A673 (cell line): ENCODE measurements at regions not wholly inside any gene's neighbourhood (a gene's known extent, or its start where the extent isn't known, plus 50 kb on each side); places are given as distances from the start of the nearest gene placed in this dataset.

Experiments
- BruUV-seq: library from RNA; stranded (reverse); fragments of 400-500 nt; replicated peaks from 2 replicates; lab custom pipeline; 2021; lab: Mats Ljungman, UMichigan
- CTCF ChIA-PET: fragments of 300-600 bp; sonication (Branson Sonifier 250); formaldehyde crosslinking; loops from one replicate; lab custom pipeline; 2022; ENCODE audit warnings: antibody characterized with exemption; lab: Charles Lee
- POLR2A ChIA-PET: fragments of 300-600 bp; sonication (Branson Sonifier 250); formaldehyde crosslinking; loops from one replicate; lab custom pipeline; 2022; ENCODE audit warnings: antibody characterized with exemption; ENCODE audit not compliant: low non-redundant PET; lab: Charles Lee
- DNase-seq: peaks from one replicate; pipeline ENCODE4 v3.0.0-alpha.2; 2015; ENCODE audit warnings: low spot score
- H3K27ac ChIP-seq: fragments of 200-600 bp; sonication (generic); 2 replicates; pipeline ENCODE4 v1.5.1; 2016; ENCODE audit warnings: mixed run types, low read depth, mild to moderate bottlenecking, mixed read lengths, antibody characterized with exemption, low read length; ENCODE audit not compliant: poor library complexity, severe bottlenecking
- H3K27me3 ChIP-seq: fragments of 200-600 bp; sonication (generic); replicated peaks from 2 replicates; pipeline ENCODE4 v1.6.1; 2017; ENCODE audit warnings: mixed run types, low read depth, mild to moderate bottlenecking, mixed read lengths, antibody characterized with exemption, low read length; ENCODE audit not compliant: insufficient read depth, poor library complexity
- H3K36me3 ChIP-seq: fragments of 200-600 bp; sonication (generic); 2 replicates; pipeline ENCODE4 v1.6.1; 2016; ENCODE audit warnings: mixed run types, mild to moderate bottlenecking, mixed read lengths, antibody characterized with exemption, low read length; ENCODE audit not compliant: insufficient read depth, poor library complexity, severe bottlenecking
- H3K4me1 ChIP-seq: fragments of 200-600 bp; sonication (generic); 2 replicates; pipeline ENCODE4 v1.6.1; 2017; ENCODE audit warnings: mixed run types, mild to moderate bottlenecking, mixed read lengths, antibody characterized with exemption, low read length; ENCODE audit not compliant: insufficient read depth, poor library complexity, severe bottlenecking
- H3K4me3 ChIP-seq: fragments of 200-600 bp; sonication (generic); 2 replicates; pipeline ENCODE4 v1.5.1; 2016; ENCODE audit warnings: low read depth, mixed run types, mild to moderate bottlenecking, mixed read lengths, low read length; ENCODE audit not compliant: poor library complexity, severe bottlenecking
- H3K9me3 ChIP-seq: fragments of 200-600 bp; sonication (generic); 2 replicates; pipeline ENCODE4 v1.6.1; 2016; ENCODE audit warnings: mixed run types, low read depth, mild to moderate bottlenecking, mixed read lengths, antibody characterized with exemption, low read length; ENCODE audit not compliant: poor library complexity, severe bottlenecking
- CTCF ChIP-seq: fragments of 300-800, 200-600 bp; sonication (generic); conservative IDR thresholded peaks from 2 replicates; pipeline ENCODE4 v1.5.1; 2017; ENCODE audit warnings: low read depth, mild to moderate bottlenecking, antibody characterized with exemption, low read length, moderate library complexity, mixed read lengths
- EZH2 ChIP-seq: fragments of 200-600 bp; sonication (generic); IDR thresholded peaks from 2 replicates; pipeline ENCODE4 v1.6.1; 2017; ENCODE audit warnings: borderline replicate concordance, low read depth, mild to moderate bottlenecking, mixed read lengths, antibody characterized with exemption, low read length; ENCODE audit not compliant: poor library complexity, severe bottlenecking
- intact Hi-C: fragments of 100-400 bp; cut with micrococcal nuclease; formaldehyde crosslinking; loops from one replicate; pipeline ENCODE4 v1.10.0; 2022; ENCODE audit not compliant: unreplicated experiment

- CTCF ChIA-PET = no interaction called here
- H3K9me3 ChIP-seq = peaks cover 5% of the 10 kb centered on the region
Observed at GRCh38 chr1:118788463-118788862, 199.7 kb downstream of the TBX15 start.

GRCh38 chr1:118786454-118787155 lies 201.5 kb downstream of the TBX15 start:
- Histone ChIP-seq H3K27ac (peak overlapping the region; percentile 77), H3K9me3 (peaks cover 5% of the 10 kb centered on the region), H3K4me1 (peaks cover 59% of the 10 kb centered on the region), H3K27me3 (no peaks in the 10 kb centered on the region), H3K36me3 (no peaks in the 10 kb centered on the region), H3K4me3 (no peak overlapping the region)
- ChIA-PET POLR2A (no interaction called here), CTCF (no interaction called here)
- BruUV-seq = no TSS peak
- intact Hi-C loops = no loop called here
- TF ChIP-seq EZH2 (no peak), CTCF (no peak)
- DNase-seq = peak; percentile 53

More at GRCh38 chr1:118788463-118788862, 199.7 kb downstream of the TBX15 start:
- H3K27ac ChIP-seq = peak overlapping the region; percentile 43
- H3K27me3 ChIP-seq = no peaks in the 10 kb centered on the region
- no peaks in the 10 kb centered on the region for H3K36me3 ChIP-seq
- POLR2A ChIA-PET = no interaction called here
- TF ChIP-seq CTCF (no peak), EZH2 (no peak)
- peaks cover 49% of the 10 kb centered on the region for H3K4me1 ChIP-seq
- intact Hi-C loops = no loop called here
- no TSS peak for BruUV-seq
- no peak overlapping the region for H3K4me3 ChIP-seq
- DNase-seq = peak; percentile 79

GRCh38 chr1:118785246-118785645 lies 202.9 kb downstream of the TBX15 start:
- no peak overlapping the region for H3K4me3 ChIP-seq
- H3K4me1 ChIP-seq = peaks cover 59% of the 10 kb centered on the region
- no peaks in the 10 kb centered on the region for H3K9me3 ChIP-seq
- POLR2A ChIA-PET = no interaction called here
- CTCF ChIA-PET = no interaction called here
- DNase-seq = peak; percentile 73
- intact Hi-C loops = no loop called here
- H3K36me3 ChIP-seq = no peaks in the 10 kb centered on the region
- no peaks in the 10 kb centered on the region for H3K27me3 ChIP-seq
- TF ChIP-seq EZH2 (no peak), CTCF (no peak)
- BruUV-seq = no TSS peak
- H3K27ac ChIP-seq = peak overlapping the region; percentile 77
